Stimulated activated CD8-positive, alpha-beta memory T cell treated with anti-CD3 and anti-CD28 coated beads, Interleukin-7, amount 100 ng/mL, for 1 hour (primary cell): ENCODE measurements at regions not wholly inside any gene's neighbourhood (a gene's known extent, or its start where the extent isn't known, plus 50 kb on each side); places are given as distances from the start of the nearest gene placed in this dataset.
"Not testable (repeated sequence)": the region's sequence is repeated elsewhere in the genome, so short reads cannot be mapped to it uniquely, and the experiment has no call there.

Experiments
- DNase-seq, 2 donors: peaks; one replicate each; pipeline ENCODE4 v3.0.0-alpha.2; 2020; ENCODE audit warnings: low read depth in 2 of 2

- no peak for DNase-seq
These were observed 1030.3 kb downstream of the CDH8 start for GRCh38 chr16:61005952-61006351.

DNA sequence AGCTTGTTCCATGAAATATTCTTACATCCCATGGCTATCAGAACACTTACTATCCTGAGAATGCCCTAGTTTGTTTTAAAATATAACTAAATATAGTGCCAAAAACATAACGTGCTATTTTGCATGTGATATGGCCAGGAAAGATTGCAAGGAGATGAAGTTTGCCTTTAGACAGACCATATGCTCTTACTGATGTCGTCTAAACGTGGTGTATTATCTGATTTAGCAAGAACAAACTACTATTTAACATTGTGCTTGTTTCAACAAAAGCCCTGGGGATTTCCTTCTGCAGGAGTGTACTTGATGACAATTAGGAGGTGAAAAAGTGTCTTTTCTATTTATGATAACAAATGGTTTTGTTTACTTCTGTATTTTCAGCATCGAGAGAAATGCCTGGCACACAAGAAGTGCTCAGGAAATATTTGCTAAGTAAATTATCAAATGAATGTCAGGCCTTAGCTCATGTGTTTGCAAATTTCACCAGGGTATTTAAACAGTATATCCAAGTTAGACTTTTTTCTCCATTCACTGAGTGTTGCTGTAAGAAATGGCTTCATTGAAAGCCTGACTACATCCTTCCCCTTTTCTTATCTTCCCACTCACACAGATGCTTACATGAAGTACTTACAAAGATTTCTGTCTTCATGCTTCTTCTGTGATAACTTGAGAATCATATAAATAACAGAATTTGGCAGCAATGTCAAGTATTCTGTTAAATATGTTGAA, 1033.6 kb downstream of the CDH8 start:
- no peak for DNase-seq

DNA sequence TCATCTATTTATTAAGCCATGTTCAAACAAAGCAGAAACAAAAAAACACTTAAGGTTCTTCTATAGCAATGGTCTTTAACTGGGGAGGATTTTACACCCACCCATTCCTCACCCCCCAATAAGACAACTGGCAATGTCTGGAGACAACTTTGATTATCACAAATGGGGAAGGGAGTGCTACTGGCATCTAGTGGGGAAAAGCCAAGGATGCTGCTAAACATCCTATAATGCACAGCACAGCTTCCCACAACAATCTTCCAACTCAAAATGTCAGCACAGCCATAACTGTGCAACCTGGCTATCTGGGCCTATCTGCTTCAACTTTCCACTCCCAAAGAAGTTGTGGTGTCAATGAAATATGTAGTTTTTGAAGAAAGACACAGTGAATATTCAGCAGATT, 1044.4 kb downstream of the CDH8 start:
- no peak for DNase-seq

DNA sequence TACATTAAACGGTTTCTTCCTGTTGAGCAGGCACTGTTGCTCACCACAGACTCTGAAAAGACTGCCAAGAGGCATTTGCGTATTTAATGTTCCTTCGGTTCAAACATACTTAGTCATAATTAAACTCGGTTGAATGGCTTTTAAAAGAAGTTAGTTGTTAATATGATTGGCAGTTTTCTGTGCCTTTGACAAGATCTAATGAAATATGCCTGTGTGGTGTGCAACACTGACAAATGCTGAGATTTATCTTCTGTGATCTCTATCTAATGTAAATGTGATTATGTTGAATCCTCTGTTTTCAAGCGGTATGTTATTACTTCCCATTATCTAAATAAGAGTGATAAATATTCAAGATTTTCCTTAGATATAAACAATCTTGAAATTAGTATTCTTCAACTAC, 1046.6 kb downstream of the CDH8 start:
- no peak for DNase-seq

- DNase-seq, result no peak
These were observed 1057.1 kb downstream of the CDH8 start for GRCh38 chr16:60979119-60979518.

DNA sequence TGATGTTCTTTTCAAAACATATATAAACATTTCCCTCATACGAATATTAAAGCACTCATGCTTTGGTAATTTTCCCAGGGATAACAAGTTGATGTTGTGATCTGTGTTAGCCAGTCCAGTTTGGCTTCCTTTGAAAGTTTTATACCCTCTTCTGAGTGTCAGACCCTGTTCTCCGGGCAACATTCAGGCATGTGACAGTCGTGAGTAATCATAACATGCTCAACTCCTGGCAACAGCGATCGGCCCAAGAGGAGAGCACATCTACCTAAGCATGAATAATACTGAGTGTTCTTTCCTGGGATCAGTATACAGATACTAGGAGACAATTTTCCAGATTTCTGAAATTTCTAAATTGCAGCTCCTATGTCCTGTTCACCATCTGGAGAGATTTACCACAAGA, 1086.4 kb downstream of the CDH8 start:
- DNase-seq, result no peak

DNA sequence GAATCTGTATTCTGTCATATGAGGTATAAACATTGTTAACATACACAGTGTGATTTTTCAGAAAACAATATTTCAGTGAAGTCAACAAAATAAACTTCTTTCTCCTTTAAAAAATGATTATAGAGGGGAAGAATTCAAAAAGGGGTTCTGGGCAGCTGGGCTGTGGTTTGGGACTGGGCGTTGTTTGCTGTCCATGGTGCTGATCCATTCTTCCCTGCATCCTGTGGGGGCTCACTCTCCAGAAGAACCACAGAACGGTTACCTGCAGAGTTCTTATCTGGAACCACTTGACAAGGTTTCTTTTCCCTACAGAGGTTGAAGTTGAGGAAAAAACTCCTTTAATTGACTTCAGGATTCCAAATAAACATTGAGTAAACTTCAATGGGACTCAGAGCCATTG, 1091.0 kb downstream of the CDH8 start:
- DNase-seq, result no peak

DNA sequence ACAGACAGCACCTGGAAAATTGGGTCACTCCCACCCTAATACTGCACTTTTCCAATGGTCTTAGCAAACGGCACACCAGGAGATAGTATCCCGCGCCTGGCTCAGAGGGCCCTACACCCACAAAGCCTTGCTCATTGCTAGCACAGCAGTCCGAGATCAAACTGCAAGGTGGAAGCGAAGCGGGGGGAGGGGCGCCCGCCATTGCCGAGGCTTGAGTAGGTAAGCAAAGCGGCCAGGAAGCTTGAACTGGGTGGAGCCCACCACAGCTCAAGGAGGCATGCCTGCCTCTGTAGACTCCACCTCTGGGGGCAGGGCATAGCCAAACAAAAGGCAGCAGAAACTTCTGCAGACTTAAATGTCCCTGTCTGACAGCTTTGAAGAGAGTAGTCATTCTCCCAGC, 1100.0 kb downstream of the CDH8 start:
- not testable (repeated sequence) for DNase-seq

- no peak for DNase-seq
These were observed 1103.6 kb downstream of the CDH8 start for GRCh38 chr16:60932600-60932999.

- DNase-seq, result no peak
These were observed 1105.9 kb downstream of the CDH8 start for GRCh38 chr16:60930291-60930690.

DNA sequence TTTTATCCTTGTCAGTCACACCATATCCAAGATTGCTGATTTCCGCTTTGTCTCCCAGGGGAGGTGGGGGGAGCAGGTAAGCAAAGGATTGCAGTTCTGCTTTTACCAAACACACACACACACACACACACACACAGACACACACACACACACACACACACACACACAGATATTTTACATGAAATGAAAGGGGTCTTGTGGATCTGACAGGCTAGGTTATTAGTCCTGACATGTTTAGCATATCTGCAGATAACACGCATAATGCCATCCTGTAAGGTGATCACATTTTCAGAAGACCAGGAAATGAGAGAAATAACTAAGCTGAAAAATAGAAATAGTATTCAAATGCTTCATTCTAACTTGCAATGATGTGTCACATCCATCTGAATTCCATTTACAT, 1113.3 kb downstream of the CDH8 start:
- DNase-seq, result no peak

- DNase-seq, result no peak
These were observed 1121.9 kb downstream of the CDH8 start for GRCh38 chr16:60914334-60914733.

DNA sequence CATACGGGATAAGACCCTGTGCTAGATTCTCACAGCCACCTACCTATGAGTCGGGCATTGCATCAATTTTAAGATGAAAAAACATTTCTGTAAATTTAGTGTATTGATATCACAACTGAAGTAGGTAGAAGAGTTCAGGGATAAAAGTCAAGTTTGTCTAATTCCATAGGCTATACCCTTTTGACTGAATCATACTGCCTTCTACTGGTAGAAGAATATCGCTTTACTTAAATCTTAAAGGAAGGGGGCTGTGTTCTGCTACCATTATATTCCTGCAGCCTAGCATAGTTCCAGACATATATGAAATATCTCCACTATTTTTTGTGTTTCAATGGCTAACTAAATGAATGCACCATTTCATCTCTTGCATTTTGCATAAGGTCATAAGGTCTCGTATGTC, 1128.6 kb downstream of the CDH8 start:
- DNase-seq, result no peak

GRCh38 chr16:60905811-60906210, 1130.4 kb downstream of the CDH8 start:
- DNase-seq, result no peak

DNA sequence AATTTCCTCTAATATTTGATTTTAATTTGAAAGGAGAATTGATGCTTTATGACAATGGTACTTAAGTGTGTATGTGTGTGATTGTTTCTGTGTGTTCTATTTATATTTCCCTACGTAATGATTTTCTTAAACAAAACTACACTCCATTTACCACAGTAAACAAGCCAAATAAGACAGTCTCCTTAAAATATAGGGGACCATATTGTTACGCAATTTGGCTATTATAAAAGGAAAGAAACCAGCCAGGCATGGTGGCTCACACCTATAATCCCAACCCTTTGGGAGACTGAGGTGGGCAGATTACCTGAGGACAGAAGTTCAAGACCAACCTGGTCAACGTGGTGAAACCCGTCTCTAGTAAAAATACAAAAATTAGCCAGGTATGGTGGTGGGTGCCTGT, 1134.1 kb downstream of the CDH8 start:
- DNase-seq, result no peak

DNA sequence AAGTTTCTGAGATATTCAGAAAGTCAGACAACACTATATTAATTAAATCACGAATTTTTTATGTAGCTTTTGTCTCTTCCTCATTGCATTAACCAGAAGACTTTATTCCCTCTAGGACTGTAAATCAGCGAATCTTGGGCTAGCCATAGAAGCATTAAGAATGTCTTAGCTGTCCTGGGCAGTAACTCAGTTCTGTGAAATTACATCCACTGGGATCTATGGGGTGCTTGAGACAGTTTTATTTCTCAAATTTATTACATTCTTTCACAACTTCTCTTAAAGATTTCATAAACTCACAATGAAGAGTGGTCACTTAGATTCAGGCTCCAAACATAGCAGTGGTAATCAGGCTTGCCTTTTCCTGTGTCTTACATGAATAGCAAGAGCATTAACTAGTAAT, 1153.4 kb downstream of the CDH8 start:
- no peak for DNase-seq

DNA sequence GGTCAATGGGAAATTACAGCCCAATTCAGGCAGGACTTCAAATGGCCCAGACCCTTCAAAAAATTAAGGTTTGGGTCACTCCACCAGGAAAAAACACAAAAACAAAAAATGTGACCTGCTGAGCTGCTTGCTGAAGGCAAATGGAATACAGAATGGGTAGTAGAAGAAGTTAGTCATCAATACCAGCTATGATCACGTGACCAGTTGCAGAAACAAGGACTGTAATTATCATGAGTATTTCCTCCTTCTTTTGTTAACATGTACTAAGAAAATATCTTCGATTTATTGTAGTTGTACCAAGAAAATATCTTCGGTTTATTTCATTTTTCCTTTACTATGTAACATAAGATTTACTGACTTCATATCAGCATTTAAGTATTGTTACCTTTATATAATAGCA, 1183.6 kb downstream of the CDH8 start:
- no peak for DNase-seq

- DNase-seq, result no peak
These were observed 1214.6 kb downstream of the CDH8 start for GRCh38 chr16:60821661-60822060.

- DNase-seq, result no peak
These were observed 1215.9 kb downstream of the CDH8 start for GRCh38 chr16:60820361-60820760.

DNA sequence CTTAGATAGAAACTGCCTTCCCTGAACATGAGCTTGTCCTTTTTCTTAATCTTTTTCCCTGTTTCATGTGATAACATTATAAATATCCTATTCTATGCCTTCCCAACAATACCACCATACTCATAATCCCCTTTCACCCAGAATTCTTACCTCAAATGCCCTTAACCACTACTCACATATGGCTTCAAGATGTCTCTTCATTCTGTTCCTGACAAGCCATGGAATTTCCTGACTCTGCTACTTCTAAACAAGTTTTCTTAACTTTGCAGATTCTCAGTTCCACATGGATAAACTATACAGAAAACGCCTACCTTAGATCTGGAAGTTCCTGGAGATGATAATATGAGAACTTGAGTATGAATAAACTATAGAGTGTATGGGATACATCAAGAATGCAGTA, 1217.8 kb downstream of the CDH8 start:
- no peak for DNase-seq

- DNase-seq, result no peak
These were observed 1219.8 kb downstream of the CDH8 start for GRCh38 chr16:60816461-60816860.

DNA sequence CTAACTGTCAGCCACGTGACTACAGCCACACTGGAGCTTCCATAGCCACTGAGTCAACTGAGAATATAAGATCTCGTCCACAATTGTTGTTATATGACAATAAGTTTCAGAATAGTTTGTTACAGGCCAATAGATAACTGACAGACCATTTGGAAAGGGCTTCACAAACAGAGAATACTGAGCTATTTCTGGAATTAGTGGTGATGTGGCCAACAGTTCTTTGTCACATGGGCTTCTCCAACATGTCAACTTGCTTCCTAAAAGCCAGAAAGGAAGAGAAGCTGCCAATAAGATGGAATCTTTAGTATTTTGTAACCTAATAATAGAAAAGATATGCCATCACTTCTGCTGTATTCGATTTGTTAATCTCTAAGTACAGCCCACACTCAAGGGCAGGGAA, 1220.4 kb downstream of the CDH8 start:
- no peak for DNase-seq

GRCh38 chr16:60815033-60815432, 1221.2 kb downstream of the CDH8 start:
- no peak for DNase-seq

GRCh38 chr16:60811657-60812056, 1224.6 kb downstream of the CDH8 start:
- no peak for DNase-seq
